ENCODE measurements at regions not wholly inside any gene's neighbourhood (a gene's known extent, or its start where the extent isn't known, plus 50 kb on each side); places are given as distances from the start of the nearest gene placed in this dataset.

DNA sequence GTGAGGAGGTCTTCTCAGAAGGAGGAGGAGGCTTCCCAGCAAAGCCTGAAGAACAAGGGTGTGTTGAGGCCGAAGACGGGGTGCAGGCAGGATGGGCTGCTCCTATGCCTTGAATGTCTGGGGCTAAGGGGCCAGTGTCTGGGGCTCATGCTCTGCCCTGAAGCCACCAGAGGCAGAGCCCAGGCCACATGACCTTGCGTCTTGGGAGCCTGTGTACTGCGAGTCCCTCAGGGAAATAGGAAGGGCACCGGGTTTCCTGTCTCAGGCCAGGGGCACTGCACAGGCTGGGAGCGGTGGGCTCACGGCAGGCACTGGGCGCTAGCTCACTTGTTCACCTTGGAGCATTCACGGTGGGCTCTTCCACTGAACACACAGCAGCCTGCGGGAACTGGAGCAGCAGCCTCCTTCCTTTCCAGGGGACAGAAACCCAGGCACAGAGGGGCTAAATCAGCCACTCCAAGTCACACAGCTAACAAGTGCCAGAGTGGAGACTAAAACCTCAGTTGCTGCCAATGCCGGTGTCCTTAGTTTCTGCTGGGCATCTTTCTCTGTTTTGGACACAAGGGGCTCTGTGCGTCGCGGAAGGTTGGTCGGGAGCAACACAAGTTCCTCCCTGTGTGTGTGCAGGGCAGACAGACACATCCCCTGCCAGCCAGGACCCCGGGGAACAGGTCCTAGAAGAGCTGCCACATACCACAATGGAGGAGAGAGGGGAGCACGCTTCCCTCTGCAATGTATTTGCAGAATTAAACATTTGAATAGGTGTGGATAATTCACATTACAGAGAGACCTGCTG, 104.8 kb upstream of the C1orf174 start:
- TF ChIP-seq TEAD4 (IDR thresholded peaks at IDR 0.05) (no peak), CREB1 (IDR thresholded peaks at IDR 0.05; ENCODE audit: low read depth) (no peak)
- TF ChIP-seq, protein P1, sequence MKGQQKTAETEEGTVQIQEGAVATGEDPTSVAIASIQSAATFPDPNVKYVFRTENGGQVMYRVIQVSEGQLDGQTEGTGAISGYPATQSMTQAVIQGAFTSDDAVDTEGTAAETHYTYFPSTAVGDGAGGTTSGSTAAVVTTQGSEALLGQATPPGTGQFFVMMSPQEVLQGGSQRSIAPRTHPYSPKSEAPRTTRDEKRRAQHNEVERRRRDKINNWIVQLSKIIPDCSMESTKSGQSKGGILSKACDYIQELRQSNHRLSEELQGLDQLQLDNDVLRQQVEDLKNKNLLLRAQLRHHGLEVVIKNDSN (IDR thresholded peaks at IDR 0.05): no peak
- TF ChIP-seq, protein P2, sequence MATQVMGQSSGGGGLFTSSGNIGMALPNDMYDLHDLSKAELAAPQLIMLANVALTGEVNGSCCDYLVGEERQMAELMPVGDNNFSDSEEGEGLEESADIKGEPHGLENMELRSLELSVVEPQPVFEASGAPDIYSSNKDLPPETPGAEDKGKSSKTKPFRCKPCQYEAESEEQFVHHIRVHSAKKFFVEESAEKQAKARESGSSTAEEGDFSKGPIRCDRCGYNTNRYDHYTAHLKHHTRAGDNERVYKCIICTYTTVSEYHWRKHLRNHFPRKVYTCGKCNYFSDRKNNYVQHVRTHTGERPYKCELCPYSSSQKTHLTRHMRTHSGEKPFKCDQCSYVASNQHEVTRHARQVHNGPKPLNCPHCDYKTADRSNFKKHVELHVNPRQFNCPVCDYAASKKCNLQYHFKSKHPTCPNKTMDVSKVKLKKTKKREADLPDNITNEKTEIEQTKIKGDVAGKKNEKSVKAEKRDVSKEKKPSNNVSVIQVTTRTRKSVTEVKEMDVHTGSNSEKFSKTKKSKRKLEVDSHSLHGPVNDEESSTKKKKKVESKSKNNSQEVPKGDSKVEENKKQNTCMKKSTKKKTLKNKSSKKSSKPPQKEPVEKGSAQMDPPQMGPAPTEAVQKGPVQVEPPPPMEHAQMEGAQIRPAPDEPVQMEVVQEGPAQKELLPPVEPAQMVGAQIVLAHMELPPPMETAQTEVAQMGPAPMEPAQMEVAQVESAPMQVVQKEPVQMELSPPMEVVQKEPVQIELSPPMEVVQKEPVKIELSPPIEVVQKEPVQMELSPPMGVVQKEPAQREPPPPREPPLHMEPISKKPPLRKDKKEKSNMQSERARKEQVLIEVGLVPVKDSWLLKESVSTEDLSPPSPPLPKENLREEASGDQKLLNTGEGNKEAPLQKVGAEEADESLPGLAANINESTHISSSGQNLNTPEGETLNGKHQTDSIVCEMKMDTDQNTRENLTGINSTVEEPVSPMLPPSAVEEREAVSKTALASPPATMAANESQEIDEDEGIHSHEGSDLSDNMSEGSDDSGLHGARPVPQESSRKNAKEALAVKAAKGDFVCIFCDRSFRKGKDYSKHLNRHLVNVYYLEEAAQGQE (IDR thresholded peaks at IDR 0.05; ENCODE audit: low read depth): no peak

All from Ishikawa (cell line).